OCI-LY7 (cell line): ENCODE measurements at regions not wholly inside any gene's neighbourhood (a gene's known extent, or its start where the extent isn't known, plus 50 kb on each side); places are given as distances from the start of the nearest gene placed in this dataset.

Experiments used
- EZH2phosphoT487 ChIP-seq: fragments of 200-600 bp; sonication (generic); IDR thresholded peaks from 2 replicates; pipeline ENCODE4 v1.6.1; 2018; ENCODE audit warnings: low read depth, borderline replicate concordance, mild to moderate bottlenecking, mixed run types, antibody characterized with exemption, low read length, moderate library complexity, mixed read lengths
- TF ChIP-seq, protein P1 (sequence below): fragments of 200-600 bp; sonication (generic); conservative IDR thresholded peaks from 2 replicates; pipeline ENCODE4 v1.5.1; 2014; ENCODE audit warnings: mild to moderate bottlenecking, antibody characterized with exemption, low read length, moderate library complexity, mixed read lengths

GRCh38 chr17:77354670-77355455, 214.1 kb downstream of the SEC14L1 start:
- TF ChIP-seq, protein P1, sequence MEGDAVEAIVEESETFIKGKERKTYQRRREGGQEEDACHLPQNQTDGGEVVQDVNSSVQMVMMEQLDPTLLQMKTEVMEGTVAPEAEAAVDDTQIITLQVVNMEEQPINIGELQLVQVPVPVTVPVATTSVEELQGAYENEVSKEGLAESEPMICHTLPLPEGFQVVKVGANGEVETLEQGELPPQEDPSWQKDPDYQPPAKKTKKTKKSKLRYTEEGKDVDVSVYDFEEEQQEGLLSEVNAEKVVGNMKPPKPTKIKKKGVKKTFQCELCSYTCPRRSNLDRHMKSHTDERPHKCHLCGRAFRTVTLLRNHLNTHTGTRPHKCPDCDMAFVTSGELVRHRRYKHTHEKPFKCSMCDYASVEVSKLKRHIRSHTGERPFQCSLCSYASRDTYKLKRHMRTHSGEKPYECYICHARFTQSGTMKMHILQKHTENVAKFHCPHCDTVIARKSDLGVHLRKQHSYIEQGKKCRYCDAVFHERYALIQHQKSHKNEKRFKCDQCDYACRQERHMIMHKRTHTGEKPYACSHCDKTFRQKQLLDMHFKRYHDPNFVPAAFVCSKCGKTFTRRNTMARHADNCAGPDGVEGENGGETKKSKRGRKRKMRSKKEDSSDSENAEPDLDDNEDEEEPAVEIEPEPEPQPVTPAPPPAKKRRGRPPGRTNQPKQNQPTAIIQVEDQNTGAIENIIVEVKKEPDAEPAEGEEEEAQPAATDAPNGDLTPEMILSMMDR: no peak
- TF ChIP-seq EZH2phosphoT487: no peak
